ENCODE measurements at regions not wholly inside any gene's neighbourhood (a gene's known extent, or its start where the extent isn't known, plus 50 kb on each side); places are given as distances from the start of the nearest gene placed in this dataset.
A peak's percentile ranks its signal among the peaks of the same experiment; 100 is the strongest.

DNA sequence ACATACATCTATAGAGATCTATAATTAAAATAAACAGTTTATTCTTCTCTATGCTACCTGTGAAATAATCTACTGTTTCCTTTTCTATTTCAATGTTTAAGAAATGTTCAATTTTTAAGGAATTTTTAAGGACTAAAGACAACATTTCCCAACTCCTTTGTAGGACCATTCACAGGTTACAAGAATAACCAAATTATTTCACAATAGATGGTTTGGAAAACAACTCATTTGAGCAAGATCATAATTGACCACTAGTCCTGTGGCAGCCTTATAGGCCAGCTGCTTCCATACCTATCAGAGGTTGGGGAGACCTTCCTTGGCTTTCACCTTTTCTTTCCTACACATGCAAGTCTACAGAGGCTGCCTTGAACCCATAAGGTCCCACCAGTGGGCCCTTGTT is 193.7 kb downstream of the TTC39B start:
- ChIA-PET CTCF (no interaction called here), POLR2A (no interaction called here)
- peaks cover 1% of the 10 kb centered on the region for H3K27me3 Mint-ChIP-seq
- no peak for DNase-seq
- H3K27ac Mint-ChIP-seq: no peak overlapping the region
- H3K36me3 Mint-ChIP-seq (ENCODE audit: low read depth): no peaks in the 10 kb centered on the region
- no peaks in the 10 kb centered on the region for H3K9me3 Mint-ChIP-seq
- no peaks in the 10 kb centered on the region for H3K4me1 Mint-ChIP-seq
- no peak overlapping the region for H3K4me3 Mint-ChIP-seq

DNA sequence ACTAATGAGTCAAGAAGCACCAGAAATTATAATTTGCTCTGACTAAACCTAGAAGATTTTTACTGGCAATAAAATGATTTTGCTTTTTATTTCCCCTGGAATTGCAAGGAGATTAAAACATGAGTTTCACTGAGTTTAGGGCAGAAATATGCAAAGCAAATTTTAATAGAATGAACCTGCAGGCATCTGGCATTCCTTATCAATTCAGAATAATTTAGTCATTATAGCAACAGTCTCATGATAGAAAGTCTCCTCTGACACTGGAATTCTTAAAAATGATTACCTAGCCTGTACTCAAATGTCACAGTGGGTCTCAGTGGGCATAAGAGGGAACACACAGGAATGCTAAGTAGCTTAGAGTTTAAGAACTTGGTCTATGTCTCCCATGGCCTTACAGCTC is 195.9 kb downstream of the TTC39B start:
- Mint-ChIP-seq H3K9me3 (no peaks in the 10 kb centered on the region), H3K27me3 (peaks cover 1% of the 10 kb centered on the region), H3K4me3 (no peak overlapping the region), H3K4me1 (no peaks in the 10 kb centered on the region), H3K27ac (no peak overlapping the region), H3K36me3 (ENCODE audit: low read depth) (no peaks in the 10 kb centered on the region)
- CTCF ChIA-PET: no interaction called here
- POLR2A ChIA-PET: no interaction called here
- no peak for DNase-seq

GRCh38 chr9:15104826-15105420 is 194.7 kb upstream of the FREM1 start:
- H3K4me1 Mint-ChIP-seq: no peaks in the 10 kb centered on the region
- no peak overlapping the region for H3K4me3 Mint-ChIP-seq
- H3K27ac Mint-ChIP-seq: no peak overlapping the region
- DNase-seq: peak; percentile 68
- H3K36me3 Mint-ChIP-seq (ENCODE audit: low read depth): no peaks in the 10 kb centered on the region
- H3K27me3 Mint-ChIP-seq: peaks cover 10% of the 10 kb centered on the region
- H3K9me3 Mint-ChIP-seq: no peaks in the 10 kb centered on the region
- CTCF ChIA-PET: no interaction called here
- POLR2A ChIA-PET: no interaction called here

GRCh38 chr9:15103290-15103689 is 193.1 kb upstream of the FREM1 start:
- Mint-ChIP-seq H3K27ac (no peak overlapping the region), H3K36me3 (ENCODE audit: low read depth) (no peaks in the 10 kb centered on the region)
- POLR2A ChIA-PET: interaction anchor here (0.6 kb wide), 1 partner anchor 43 kb away, joined by 4 read pairs; no protein-coding TSS in a partner anchor

GRCh38 chr9:15101095-15101494 is 190.9 kb upstream of the FREM1 start:
- no peaks in the 10 kb centered on the region for H3K4me1 Mint-ChIP-seq
- H3K27ac Mint-ChIP-seq: no peak overlapping the region
- ChIA-PET POLR2A (no interaction called here), CTCF (interaction anchor here (1.3 to 2.1 kb wide), 2 partner anchors 13 to 34 kb away, joined by 3 to 12 read pairs; no protein-coding TSS in a partner anchor)
- H3K4me3 Mint-ChIP-seq: no peak overlapping the region
- no peaks in the 10 kb centered on the region for H3K9me3 Mint-ChIP-seq
- H3K27me3 Mint-ChIP-seq: peaks cover 11% of the 10 kb centered on the region
- DNase-seq: no peak
- H3K36me3 Mint-ChIP-seq (ENCODE audit: low read depth): no peaks in the 10 kb centered on the region

More at GRCh38 chr9:15103290-15103689, 193.1 kb upstream of the FREM1 start:
- Mint-ChIP-seq H3K4me1 (no peaks in the 10 kb centered on the region), H3K27me3 (peaks cover 9% of the 10 kb centered on the region), H3K4me3 (no peak overlapping the region), H3K9me3 (no peaks in the 10 kb centered on the region)
- DNase-seq: no peak
- CTCF ChIA-PET: interaction anchor here (2.1 kb wide), 1 partner anchor 32 kb away, joined by 12 read pairs; no protein-coding TSS in a partner anchor

GRCh38 chr9:15100571-15100970 is 190.3 kb upstream of the FREM1 start:
- ChIA-PET POLR2A (no interaction called here), CTCF (interaction anchor here (1.3 to 1.4 kb wide), 2 partner anchors 14 to 35 kb away, joined by 3 to 5 read pairs; no protein-coding TSS in a partner anchor)
- no peaks in the 10 kb centered on the region for H3K9me3 Mint-ChIP-seq
- no peak for DNase-seq
- H3K27me3 Mint-ChIP-seq: peaks cover 11% of the 10 kb centered on the region
- H3K4me1 Mint-ChIP-seq: no peaks in the 10 kb centered on the region
- H3K27ac Mint-ChIP-seq: no peak overlapping the region
- no peaks in the 10 kb centered on the region for H3K36me3 Mint-ChIP-seq (ENCODE audit: low read depth)
- no peak overlapping the region for H3K4me3 Mint-ChIP-seq

GRCh38 chr9:15096972-15097371 is 186.7 kb upstream of the FREM1 start:
- DNase-seq: no peak
- no peaks in the 10 kb centered on the region for H3K36me3 Mint-ChIP-seq (ENCODE audit: low read depth)
- H3K27ac Mint-ChIP-seq: no peak overlapping the region
- ChIA-PET CTCF (no interaction called here), POLR2A (no interaction called here)
- H3K4me1 Mint-ChIP-seq: no peaks in the 10 kb centered on the region
- H3K4me3 Mint-ChIP-seq: no peak overlapping the region
- no peaks in the 10 kb centered on the region for H3K9me3 Mint-ChIP-seq
- H3K27me3 Mint-ChIP-seq: peaks cover 4% of the 10 kb centered on the region

DNA sequence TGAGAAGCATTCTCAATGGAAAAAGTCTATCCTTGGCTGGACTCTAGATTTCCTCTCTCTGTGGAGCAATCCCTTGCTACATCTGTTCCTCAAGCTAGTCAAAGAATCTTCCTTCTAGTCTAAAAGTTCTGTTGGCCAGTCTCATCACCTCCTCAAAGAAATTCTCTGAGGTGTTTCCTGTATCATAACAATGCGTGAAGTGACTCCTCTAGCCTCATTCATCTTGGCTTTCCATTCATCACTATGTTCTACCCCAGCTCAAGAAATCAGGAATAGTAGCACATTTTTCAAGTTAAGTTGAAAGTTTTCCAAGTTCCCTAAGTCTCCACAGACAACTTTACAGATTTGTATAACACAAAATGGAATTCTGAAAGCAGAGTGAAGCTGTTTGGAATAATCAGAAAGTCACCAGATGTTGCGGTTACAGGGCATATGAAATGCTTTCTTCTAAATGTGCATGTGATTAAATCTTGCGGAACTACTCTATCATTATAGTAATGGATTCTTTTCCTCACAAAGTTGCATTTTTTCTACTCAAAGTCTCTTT is 176.6 kb upstream of the FREM1 start:
- ChIA-PET POLR2A (no interaction called here), CTCF (no interaction called here)
- H3K4me1 Mint-ChIP-seq: no peaks in the 10 kb centered on the region
- H3K4me3 Mint-ChIP-seq: no peak overlapping the region
- no peaks in the 10 kb centered on the region for H3K27me3 Mint-ChIP-seq
- DNase-seq: no peak
- H3K27ac Mint-ChIP-seq: no peak overlapping the region
- H3K36me3 Mint-ChIP-seq (ENCODE audit: low read depth): no peaks in the 10 kb centered on the region
- H3K9me3 Mint-ChIP-seq: no peaks in the 10 kb centered on the region

DNA sequence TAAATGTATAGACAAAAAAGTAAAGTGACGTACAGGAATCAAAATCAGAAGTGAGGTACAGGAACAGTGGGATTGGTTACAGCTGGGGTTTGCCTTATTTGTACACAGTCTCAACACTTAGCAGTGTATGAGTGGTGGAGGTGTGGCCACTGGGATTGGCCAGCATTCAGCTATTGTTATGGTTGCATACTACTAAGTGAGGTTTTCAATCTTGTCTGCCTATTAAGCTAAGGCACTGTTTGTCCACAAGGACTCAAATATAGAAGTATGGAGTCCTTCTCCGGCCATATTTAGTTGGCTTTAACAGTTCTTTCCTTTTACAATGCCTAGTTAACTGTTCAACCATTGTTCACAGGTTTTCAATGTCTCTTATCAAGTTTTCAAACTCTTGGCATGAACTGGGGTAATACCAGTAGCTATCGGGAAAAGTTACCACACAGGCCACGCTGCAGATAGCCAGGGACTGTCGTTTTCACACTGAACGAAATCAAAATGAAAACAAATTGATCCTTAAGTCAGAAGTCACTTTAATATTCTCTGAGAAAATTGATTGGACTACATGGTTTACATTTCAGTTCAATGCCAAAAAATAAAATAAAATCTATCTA is 176.0 kb upstream of the FREM1 start:
- no peak overlapping the region for H3K4me3 Mint-ChIP-seq

GRCh38 chr9:15081021-15081753 is 171.0 kb upstream of the FREM1 start:
- peaks cover 3% of the 10 kb centered on the region for H3K27me3 Mint-ChIP-seq
- H3K4me1 Mint-ChIP-seq: no peaks in the 10 kb centered on the region
- H3K36me3 Mint-ChIP-seq (ENCODE audit: low read depth): no peaks in the 10 kb centered on the region
- no peak overlapping the region for H3K4me3 Mint-ChIP-seq
- CTCF ChIA-PET: no interaction called here
- POLR2A ChIA-PET: no interaction called here
- no peak overlapping the region for H3K27ac Mint-ChIP-seq
- no peaks in the 10 kb centered on the region for H3K9me3 Mint-ChIP-seq
- no peak for DNase-seq

More for the DNA sequence above, 176.0 kb upstream of the FREM1 start:
- Mint-ChIP-seq H3K9me3 (no peaks in the 10 kb centered on the region), H3K27me3 (no peaks in the 10 kb centered on the region), H3K27ac (no peak overlapping the region), H3K36me3 (ENCODE audit: low read depth) (no peaks in the 10 kb centered on the region), H3K4me1 (no peaks in the 10 kb centered on the region)
- ChIA-PET CTCF (no interaction called here), POLR2A (no interaction called here)
- DNase-seq: no peak

GRCh38 chr9:15080401-15080800 is 170.2 kb upstream of the FREM1 start:
- Mint-ChIP-seq H3K9me3 (no peaks in the 10 kb centered on the region), H3K4me1 (no peaks in the 10 kb centered on the region), H3K36me3 (ENCODE audit: low read depth) (no peaks in the 10 kb centered on the region), H3K27me3 (peaks cover 3% of the 10 kb centered on the region), H3K27ac (no peak overlapping the region), H3K4me3 (no peak overlapping the region)
- no peak for DNase-seq
- POLR2A ChIA-PET: no interaction called here
- CTCF ChIA-PET: no interaction called here

GRCh38 chr9:15079989-15080388 is 169.8 kb upstream of the FREM1 start:
- Mint-ChIP-seq H3K4me1 (no peaks in the 10 kb centered on the region), H3K4me3 (no peak overlapping the region), H3K9me3 (peaks cover 2% of the 10 kb centered on the region), H3K27ac (no peak overlapping the region), H3K27me3 (peaks cover 6% of the 10 kb centered on the region), H3K36me3 (ENCODE audit: low read depth) (no peaks in the 10 kb centered on the region)
- CTCF ChIA-PET: no interaction called here
- DNase-seq: no peak
- POLR2A ChIA-PET: no interaction called here

DNA sequence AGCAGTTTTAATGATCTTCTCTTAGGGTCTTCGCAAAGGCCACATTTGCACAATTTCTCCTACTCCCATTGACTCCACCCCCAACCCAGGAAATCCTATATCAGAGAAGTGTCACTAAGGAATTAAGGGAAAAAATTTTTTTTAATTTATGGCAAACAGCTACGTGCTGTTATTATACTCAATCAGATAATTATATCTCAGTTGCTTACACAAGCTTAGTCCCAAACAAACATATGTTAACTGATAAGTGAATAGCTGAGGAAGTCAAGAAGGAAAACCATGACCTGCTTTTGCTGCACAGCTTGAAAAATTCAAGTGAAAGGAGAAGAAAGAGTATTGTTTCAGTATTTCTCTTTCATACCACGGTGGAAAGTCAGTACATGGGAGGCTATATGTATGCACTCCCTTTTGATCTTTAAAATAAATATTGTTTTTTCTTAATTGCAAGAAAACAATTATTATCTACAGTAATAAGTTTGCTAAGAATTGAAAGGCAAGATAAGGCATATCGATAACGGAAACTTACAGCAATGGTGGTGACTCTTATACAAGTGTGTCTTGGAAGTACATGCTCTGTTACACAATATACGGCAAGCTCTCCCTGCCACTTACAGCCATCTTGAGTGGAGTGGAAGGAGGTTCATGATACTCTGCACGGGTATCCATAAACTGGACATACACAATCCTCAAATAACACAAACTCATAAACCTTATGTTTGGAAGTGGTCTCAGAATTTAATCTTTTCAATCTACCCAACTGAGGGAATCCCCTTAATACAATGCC is 167.9 kb upstream of the FREM1 start:
- no peak for DNase-seq
- H3K4me3 Mint-ChIP-seq: no peak overlapping the region
- H3K27me3 Mint-ChIP-seq: peaks cover 8% of the 10 kb centered on the region
- CTCF ChIA-PET: no interaction called here
- no peak overlapping the region for H3K27ac Mint-ChIP-seq
- peaks cover 2% of the 10 kb centered on the region for H3K9me3 Mint-ChIP-seq
- H3K36me3 Mint-ChIP-seq (ENCODE audit: low read depth): no peaks in the 10 kb centered on the region
- POLR2A ChIA-PET: no interaction called here
- H3K4me1 Mint-ChIP-seq: no peaks in the 10 kb centered on the region
